Activated naive CD4-positive, alpha-beta T cell treated with anti-CD3 and anti-CD28 coated beads, Interleukin-2, amount 50 U/mL, for 24 hours (primary cell): ENCODE measurements at regions not wholly inside any gene's neighbourhood (a gene's known extent, or its start where the extent isn't known, plus 50 kb on each side); places are given as distances from the start of the nearest gene placed in this dataset.
A peak's percentile ranks its signal among the peaks of the same experiment; 100 is the strongest.

Experiments
- H3K27ac Mint-ChIP-seq: one replicate; pipeline ENCODE4 v1.8.0; 2021; ENCODE audit warnings: mild to moderate bottlenecking, mixed read lengths
- H3K27me3 Mint-ChIP-seq: one replicate; pipeline ENCODE4 v1.8.0; 2021; ENCODE audit warnings: mixed read lengths
- H3K36me3 Mint-ChIP-seq: one replicate; pipeline ENCODE4 v1.8.0; 2021; ENCODE audit warnings: mixed read lengths
- H3K4me1 Mint-ChIP-seq: one replicate; pipeline ENCODE4 v1.8.0; 2021; ENCODE audit warnings: mixed read lengths
- H3K4me3 Mint-ChIP-seq: one replicate; pipeline ENCODE4 v1.8.0; 2021; ENCODE audit warnings: mild to moderate bottlenecking, mixed read lengths
- H3K9me3 Mint-ChIP-seq: one replicate; pipeline ENCODE4 v1.8.0; 2021; ENCODE audit warnings: mixed read lengths

DNA sequence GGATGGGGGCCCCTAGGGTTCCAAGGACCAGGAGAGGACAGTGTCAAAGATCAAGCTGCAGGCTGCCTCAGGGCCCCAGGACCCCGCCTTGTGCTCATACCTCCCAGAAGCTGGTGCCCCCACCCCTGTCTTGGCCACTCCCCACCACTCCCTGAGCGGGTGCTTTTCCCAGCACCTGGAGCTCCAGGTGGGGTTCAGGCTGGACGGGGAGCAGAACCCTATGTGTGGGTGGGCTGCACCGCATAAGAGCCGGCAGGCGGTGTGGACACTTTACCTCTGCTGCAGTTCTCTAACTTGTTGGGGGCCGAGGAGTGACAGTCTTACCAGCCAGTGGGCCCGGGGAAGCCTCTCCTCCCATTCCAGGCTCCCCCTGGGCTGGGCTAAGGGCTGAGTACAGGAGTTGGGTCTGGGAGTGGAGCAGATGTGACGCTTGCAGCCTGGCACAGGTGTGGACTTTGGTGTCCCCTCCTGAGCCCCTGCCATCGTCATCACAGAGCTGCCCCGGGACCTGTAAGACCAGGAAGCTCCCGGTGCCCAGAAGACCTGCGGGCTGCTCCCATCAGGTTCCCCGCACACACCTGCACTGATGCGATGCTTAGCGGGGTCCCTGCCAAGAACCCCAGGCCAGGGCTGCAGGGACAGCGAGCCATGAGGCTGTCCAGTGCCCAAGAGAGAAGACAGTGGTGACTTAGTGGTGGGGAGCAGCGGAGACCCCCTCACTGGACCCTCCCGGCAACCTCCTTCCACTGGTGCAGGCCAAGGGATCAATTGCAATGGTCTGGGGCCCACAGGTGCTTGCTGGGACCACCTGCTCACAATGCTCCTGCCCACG is 674.5 kb downstream of the BRD1 start:
- H3K36me3 Mint-ChIP-seq = no peaks in the 10 kb centered on the region
- no peaks in the 10 kb centered on the region for H3K4me1 Mint-ChIP-seq
- no peak overlapping the region for H3K27ac Mint-ChIP-seq
- no peaks in the 10 kb centered on the region for H3K9me3 Mint-ChIP-seq
- H3K27me3 Mint-ChIP-seq = no peaks in the 10 kb centered on the region
- no peak overlapping the region for H3K4me3 Mint-ChIP-seq

- no peak overlapping the region for H3K4me3 Mint-ChIP-seq
- H3K36me3 Mint-ChIP-seq = no peaks in the 10 kb centered on the region
- no peaks in the 10 kb centered on the region for H3K9me3 Mint-ChIP-seq
- no peak overlapping the region for H3K27ac Mint-ChIP-seq
- H3K27me3 Mint-ChIP-seq = no peaks in the 10 kb centered on the region
- H3K4me1 Mint-ChIP-seq = no peaks in the 10 kb centered on the region
These were observed 675.3 kb downstream of the BRD1 start for GRCh38 chr22:49152127-49152938.

DNA sequence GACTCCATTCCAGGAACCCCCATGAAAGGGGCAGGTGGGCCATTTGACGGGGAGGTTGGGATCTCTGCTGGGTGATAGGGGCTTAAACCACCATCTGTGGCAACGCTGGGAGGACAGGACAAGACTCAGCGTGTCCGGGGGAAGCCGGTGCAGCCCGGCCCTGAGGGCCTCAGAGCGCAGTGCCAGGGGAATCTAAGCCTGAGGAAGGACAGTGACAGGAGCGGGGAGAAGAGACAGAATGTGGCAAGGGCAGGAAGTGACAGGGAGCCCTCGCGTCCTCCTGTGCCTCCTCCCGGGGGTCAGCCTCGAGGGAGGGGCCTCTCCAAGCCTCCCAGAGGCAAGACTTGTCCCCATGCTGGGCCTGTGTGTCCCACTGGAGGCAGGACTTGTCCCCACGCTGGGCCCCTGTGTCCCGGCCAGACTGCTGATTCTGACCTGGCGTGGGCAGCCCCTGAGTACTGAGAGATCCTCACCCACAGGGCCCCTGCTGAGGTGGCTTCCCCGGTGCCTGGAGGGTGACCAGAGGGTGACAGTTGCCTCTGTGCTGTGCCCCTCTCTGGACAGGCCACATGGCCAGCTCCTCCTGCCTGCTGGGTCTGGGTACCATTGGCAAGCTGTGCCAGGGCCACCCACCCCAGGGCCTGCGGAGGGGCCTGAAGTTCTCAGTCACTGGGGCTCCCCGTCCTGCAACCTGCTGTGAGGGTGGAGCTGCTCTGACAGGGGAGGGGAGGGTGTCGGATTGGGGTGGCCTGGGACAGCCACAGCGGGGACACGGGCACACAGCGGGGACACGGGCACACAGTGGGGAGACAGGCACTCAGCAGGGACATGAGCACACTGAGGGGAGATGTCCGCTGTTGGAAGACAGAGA is 676.2 kb downstream of the BRD1 start:
- H3K4me3 Mint-ChIP-seq = no peak overlapping the region
- no peaks in the 10 kb centered on the region for H3K9me3 Mint-ChIP-seq
- H3K27ac Mint-ChIP-seq = no peak overlapping the region
- no peaks in the 10 kb centered on the region for H3K36me3 Mint-ChIP-seq
- no peaks in the 10 kb centered on the region for H3K4me1 Mint-ChIP-seq
- no peaks in the 10 kb centered on the region for H3K27me3 Mint-ChIP-seq

GRCh38 chr22:49150801-49151221 is 676.9 kb downstream of the BRD1 start:
- no peaks in the 10 kb centered on the region for H3K9me3 Mint-ChIP-seq
- H3K36me3 Mint-ChIP-seq = no peaks in the 10 kb centered on the region
- H3K27me3 Mint-ChIP-seq = no peaks in the 10 kb centered on the region
- H3K4me1 Mint-ChIP-seq = no peaks in the 10 kb centered on the region
- H3K27ac Mint-ChIP-seq = no peak overlapping the region
- H3K4me3 Mint-ChIP-seq = no peak overlapping the region

GRCh38 chr22:49149721-49150608 is 677.7 kb downstream of the BRD1 start:
- no peaks in the 10 kb centered on the region for H3K9me3 Mint-ChIP-seq
- H3K27ac Mint-ChIP-seq = no peak overlapping the region
- no peaks in the 10 kb centered on the region for H3K36me3 Mint-ChIP-seq
- no peak overlapping the region for H3K4me3 Mint-ChIP-seq
- H3K4me1 Mint-ChIP-seq = no peaks in the 10 kb centered on the region
- no peaks in the 10 kb centered on the region for H3K27me3 Mint-ChIP-seq

- H3K36me3 Mint-ChIP-seq = no peaks in the 10 kb centered on the region
- peak overlapping the region; percentile 73 for H3K27ac Mint-ChIP-seq
- no peak overlapping the region for H3K4me3 Mint-ChIP-seq
- no peaks in the 10 kb centered on the region for H3K27me3 Mint-ChIP-seq
- no peaks in the 10 kb centered on the region for H3K4me1 Mint-ChIP-seq
- no peaks in the 10 kb centered on the region for H3K9me3 Mint-ChIP-seq
These were observed 678.7 kb downstream of the BRD1 start for GRCh38 chr22:49148895-49149418.

GRCh38 chr22:49147617-49148175 is 680.0 kb downstream of the BRD1 start:
- Mint-ChIP-seq H3K36me3 (no peaks in the 10 kb centered on the region), H3K4me1 (no peaks in the 10 kb centered on the region), H3K27me3 (no peaks in the 10 kb centered on the region), H3K27ac (no peak overlapping the region), H3K4me3 (no peak overlapping the region), H3K9me3 (no peaks in the 10 kb centered on the region)

GRCh38 chr22:49147171-49147570 is 680.5 kb downstream of the BRD1 start:
- Mint-ChIP-seq H3K27me3 (no peaks in the 10 kb centered on the region), H3K9me3 (no peaks in the 10 kb centered on the region), H3K4me1 (no peaks in the 10 kb centered on the region), H3K27ac (no peak overlapping the region), H3K4me3 (no peak overlapping the region), H3K36me3 (no peaks in the 10 kb centered on the region)

GRCh38 chr22:49146511-49146910 is 681.2 kb downstream of the BRD1 start:
- H3K27me3 Mint-ChIP-seq = peaks cover 4% of the 10 kb centered on the region
- H3K4me1 Mint-ChIP-seq = no peaks in the 10 kb centered on the region
- H3K9me3 Mint-ChIP-seq = no peaks in the 10 kb centered on the region
- no peaks in the 10 kb centered on the region for H3K36me3 Mint-ChIP-seq
- no peak overlapping the region for H3K27ac Mint-ChIP-seq
- H3K4me3 Mint-ChIP-seq = no peak overlapping the region

- Mint-ChIP-seq H3K36me3 (no peaks in the 10 kb centered on the region), H3K4me3 (no peak overlapping the region), H3K27me3 (peaks cover 7% of the 10 kb centered on the region), H3K4me1 (no peaks in the 10 kb centered on the region), H3K27ac (no peak overlapping the region), H3K9me3 (no peaks in the 10 kb centered on the region)
These were observed 683.9 kb downstream of the BRD1 start for GRCh38 chr22:49143812-49144211.

- H3K27ac Mint-ChIP-seq = no peak overlapping the region
- H3K27me3 Mint-ChIP-seq = peaks cover 7% of the 10 kb centered on the region
- H3K4me3 Mint-ChIP-seq = no peak overlapping the region
- H3K9me3 Mint-ChIP-seq = no peaks in the 10 kb centered on the region
- H3K4me1 Mint-ChIP-seq = no peaks in the 10 kb centered on the region
- no peaks in the 10 kb centered on the region for H3K36me3 Mint-ChIP-seq
These were observed 684.8 kb downstream of the BRD1 start for GRCh38 chr22:49142891-49143290.

DNA sequence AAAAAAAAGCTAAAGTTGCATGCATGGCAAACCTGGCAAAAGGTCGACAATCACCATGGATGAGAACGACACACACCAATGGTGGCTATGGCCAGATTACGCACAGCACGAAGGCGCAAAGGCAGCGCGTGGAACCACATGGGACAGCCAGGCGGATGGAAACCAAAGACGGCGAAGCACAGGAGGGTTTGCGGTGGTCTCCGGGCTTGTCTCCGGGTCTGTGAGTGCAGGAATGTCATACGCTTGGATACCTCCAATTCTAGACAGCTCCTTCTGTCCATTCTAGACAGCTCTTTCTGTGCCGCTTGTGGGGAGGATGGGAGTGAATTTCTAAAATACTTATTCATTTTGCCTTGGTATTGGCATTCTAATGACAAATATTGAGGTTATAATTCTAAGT is 685.4 kb downstream of the BRD1 start:
- peaks cover 7% of the 10 kb centered on the region for H3K27me3 Mint-ChIP-seq
- no peak overlapping the region for H3K4me3 Mint-ChIP-seq
- H3K27ac Mint-ChIP-seq = no peak overlapping the region
- H3K4me1 Mint-ChIP-seq = no peaks in the 10 kb centered on the region
- H3K9me3 Mint-ChIP-seq = no peaks in the 10 kb centered on the region
- no peaks in the 10 kb centered on the region for H3K36me3 Mint-ChIP-seq

DNA sequence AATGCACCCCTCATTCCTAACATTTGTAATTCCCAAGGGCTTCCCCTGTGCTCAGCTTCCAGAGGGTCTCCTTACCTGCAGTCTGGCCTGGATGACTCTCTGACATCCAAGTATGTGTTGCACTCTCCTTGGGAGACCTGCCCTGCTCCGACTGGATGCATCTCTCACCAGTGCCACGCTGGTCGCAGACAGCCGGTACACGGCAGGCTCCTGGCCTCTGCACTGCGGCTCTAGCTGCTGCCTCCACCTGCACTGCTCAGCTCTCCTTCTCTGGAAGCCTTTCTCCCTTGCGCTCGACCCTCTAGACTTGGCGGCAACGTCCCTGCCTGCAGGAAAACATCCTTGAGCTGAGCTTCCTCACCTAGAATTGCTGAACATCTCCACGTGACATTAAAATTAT is 685.9 kb downstream of the BRD1 start:
- no peaks in the 10 kb centered on the region for H3K36me3 Mint-ChIP-seq
- no peaks in the 10 kb centered on the region for H3K4me1 Mint-ChIP-seq
- H3K27ac Mint-ChIP-seq = no peak overlapping the region
- H3K9me3 Mint-ChIP-seq = no peaks in the 10 kb centered on the region
- peaks cover 7% of the 10 kb centered on the region for H3K27me3 Mint-ChIP-seq
- no peak overlapping the region for H3K4me3 Mint-ChIP-seq

GRCh38 chr22:49140911-49141665 is 686.6 kb downstream of the BRD1 start:
- no peak overlapping the region for H3K27ac Mint-ChIP-seq
- no peaks in the 10 kb centered on the region for H3K36me3 Mint-ChIP-seq
- H3K4me1 Mint-ChIP-seq = no peaks in the 10 kb centered on the region
- H3K27me3 Mint-ChIP-seq = peaks cover 7% of the 10 kb centered on the region
- H3K4me3 Mint-ChIP-seq = no peak overlapping the region
- H3K9me3 Mint-ChIP-seq = no peaks in the 10 kb centered on the region
